Uterus (tissue), 2 donors: ENCODE measurements at regions not wholly inside any gene's neighbourhood (a gene's known extent, or its start where the extent isn't known, plus 50 kb on each side); places are given as distances from the start of the nearest gene placed in this dataset.

Source experiments
- CTCF ChIP-seq, 4 experiments: fragments of 200-600 bp in 2 of 4; fragments of 450-650 bp in 2 of 4; sonication (generic) in 2 of 4; IDR thresholded peaks; one replicate each; pipeline ENCODE4 v1.5.1; 2016 to 2019; ENCODE audit warnings: antibody characterized with exemption in 4 of 4, mild to moderate bottlenecking in 2 of 4, moderate library complexity in 1 of 4
- POLR2A ChIP-seq, 2 donors: fragments of 450-650 bp; IDR thresholded peaks; one replicate each; pipeline ENCODE4 v1.6.1; 2016; ENCODE audit warnings: antibody characterized with exemption in 2 of 2, mild to moderate bottlenecking in 1 of 2, moderate library complexity in 1 of 2

- TF ChIP-seq CTCF (IDR thresholded peaks at IDR 0.05) = no peak
- TF ChIP-seq POLR2A (IDR thresholded peaks at IDR 0.05) = no peak
Observed at GRCh38 chr4:178309890-178310289, 867.7 kb upstream of the AGA start.
